Smooth muscle cell (in vitro differentiated cells): ENCODE measurements at regions not wholly inside any gene's neighbourhood (a gene's known extent, or its start where the extent isn't known, plus 50 kb on each side); places are given as distances from the start of the nearest gene placed in this dataset.

Experiments used
- DNase-seq: peaks from one replicate; lab custom pipeline; 2025; ENCODE audit not compliant: unreplicated experiment; lab: John Stamatoyannopoulos, UW
- H2AFZ ChIP-seq: fragments of 200-600 bp; sonication (generic); 2 replicates; pipeline ENCODE4 v1.6.0; 2016; ENCODE audit warnings: antibody characterized with exemption, low read depth, mild to moderate bottlenecking
- H3F3A ChIP-seq: fragments of 200-600 bp; sonication (generic); 2 replicates; pipeline ENCODE4 v1.6.0; 2017; ENCODE audit warnings: antibody characterized with exemption, low read depth
- H3K27ac ChIP-seq: fragments of 200-600 bp; sonication (generic); 2 replicates; pipeline ENCODE4 v1.5.1; 2016; ENCODE audit warnings: low read depth, mild to moderate bottlenecking
- H3K27me3 ChIP-seq: fragments of 200-600 bp; sonication (generic); 2 replicates; pipeline ENCODE4 v1.6.1; 2016; ENCODE audit warnings: low read depth, mild to moderate bottlenecking
- H3K36me3 ChIP-seq: fragments of 200-600 bp; sonication (generic); 2 replicates; pipeline ENCODE4 v1.5.1; 2016; ENCODE audit warnings: low read depth
- H3K4me1 ChIP-seq: fragments of 200-600 bp; sonication (generic); 2 replicates; pipeline ENCODE4 v1.5.1; 2016; ENCODE audit warnings: low read depth
- H3K4me2 ChIP-seq: fragments of 200-600 bp; sonication (generic); 2 replicates; pipeline ENCODE4 v1.6.0; 2016; ENCODE audit warnings: mild to moderate bottlenecking
- H3K4me3 ChIP-seq: fragments of 200-600 bp; sonication (generic); 2 replicates; pipeline ENCODE4 v1.5.1; 2016; ENCODE audit warnings: mild to moderate bottlenecking
- H3K79me2 ChIP-seq: fragments of 200-600 bp; sonication (generic); 2 replicates; pipeline ENCODE4 v1.6.0; 2016; ENCODE audit warnings: low read depth, mild to moderate bottlenecking
- H3K9ac ChIP-seq: fragments of 200-600 bp; sonication (generic); 2 replicates; pipeline ENCODE4 v1.6.0; 2016; ENCODE audit warnings: low read depth
- H3K9me3 ChIP-seq: fragments of 200-600 bp; sonication (generic); replicated peaks from 2 replicates; pipeline ENCODE4 v1.5.1; 2016; ENCODE audit warnings: low read depth
- H4K20me1 ChIP-seq: fragments of 200-600 bp; sonication (generic); 2 replicates; pipeline ENCODE4 v1.6.0; 2016; ENCODE audit warnings: low read depth
- WGBS: methylation state at CpG from one replicate; pipeline ENCODE4 v1.1.7; 2016; ENCODE audit warnings: low lambda C conversion rate; 5-methylcytosine and 5-hydroxymethylcytosine counted together
- TF ChIP-seq, protein P1 (sequence below): fragments of 200-600 bp; sonication (generic); IDR thresholded peaks from 2 replicates; pipeline ENCODE4 v1.5.1; 2017; ENCODE audit warnings: borderline replicate concordance, mild to moderate bottlenecking, antibody characterized with exemption; ENCODE audit not compliant: insufficient read depth, poor library complexity, severe bottlenecking

DNA sequence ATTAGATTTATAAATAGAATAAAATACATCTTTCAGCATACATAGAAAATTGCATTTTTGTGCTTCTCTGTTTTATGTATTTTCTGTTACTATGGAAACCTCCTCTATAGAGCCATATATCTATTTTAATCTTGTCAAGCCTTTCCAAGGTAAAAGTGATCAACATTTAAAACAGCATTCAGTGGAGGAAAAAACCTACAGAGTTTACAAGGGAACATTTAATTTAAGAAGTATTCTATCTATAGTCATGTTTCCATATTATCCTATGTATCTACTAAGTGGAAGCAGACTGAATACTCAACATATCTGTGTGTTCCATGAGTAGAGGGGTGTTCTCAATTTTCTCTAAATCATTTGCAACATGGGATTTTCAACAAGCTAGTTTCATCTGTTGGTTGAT is 791.4 kb downstream of the CDH18 start:
- TF ChIP-seq, protein P1, sequence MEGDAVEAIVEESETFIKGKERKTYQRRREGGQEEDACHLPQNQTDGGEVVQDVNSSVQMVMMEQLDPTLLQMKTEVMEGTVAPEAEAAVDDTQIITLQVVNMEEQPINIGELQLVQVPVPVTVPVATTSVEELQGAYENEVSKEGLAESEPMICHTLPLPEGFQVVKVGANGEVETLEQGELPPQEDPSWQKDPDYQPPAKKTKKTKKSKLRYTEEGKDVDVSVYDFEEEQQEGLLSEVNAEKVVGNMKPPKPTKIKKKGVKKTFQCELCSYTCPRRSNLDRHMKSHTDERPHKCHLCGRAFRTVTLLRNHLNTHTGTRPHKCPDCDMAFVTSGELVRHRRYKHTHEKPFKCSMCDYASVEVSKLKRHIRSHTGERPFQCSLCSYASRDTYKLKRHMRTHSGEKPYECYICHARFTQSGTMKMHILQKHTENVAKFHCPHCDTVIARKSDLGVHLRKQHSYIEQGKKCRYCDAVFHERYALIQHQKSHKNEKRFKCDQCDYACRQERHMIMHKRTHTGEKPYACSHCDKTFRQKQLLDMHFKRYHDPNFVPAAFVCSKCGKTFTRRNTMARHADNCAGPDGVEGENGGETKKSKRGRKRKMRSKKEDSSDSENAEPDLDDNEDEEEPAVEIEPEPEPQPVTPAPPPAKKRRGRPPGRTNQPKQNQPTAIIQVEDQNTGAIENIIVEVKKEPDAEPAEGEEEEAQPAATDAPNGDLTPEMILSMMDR, result no peak
- H3K27ac ChIP-seq, result no peak overlapping the region

DNA sequence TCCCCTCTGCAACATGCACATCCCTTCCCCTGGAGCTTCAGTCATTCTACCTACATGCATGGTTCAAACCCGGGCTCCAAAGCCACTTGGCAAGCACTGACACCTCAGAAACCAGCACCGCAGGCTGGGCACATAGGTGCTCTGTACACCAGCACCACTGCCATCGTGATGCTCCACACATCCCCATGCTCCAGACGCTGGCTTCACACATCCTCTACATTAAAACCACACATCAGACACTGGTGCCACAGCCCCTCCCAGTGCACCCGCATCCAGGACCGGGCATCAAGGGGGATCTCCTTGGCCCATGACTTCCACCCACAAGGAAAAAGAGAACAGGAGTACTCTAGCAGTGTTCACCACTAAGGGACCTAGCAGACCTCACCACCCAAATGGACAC is 787.7 kb downstream of the CDH18 start:
- Histone ChIP-seq H3K79me2 (no peaks in the 10 kb centered on the region), H3K9me3 (no peaks in the 10 kb centered on the region), H3K36me3 (no peaks in the 10 kb centered on the region), H2AFZ (no peak overlapping the region), H4K20me1 (no peaks in the 10 kb centered on the region), H3K4me3 (no peak overlapping the region), H3F3A (no peaks in the 10 kb centered on the region), H3K27me3 (no peaks in the 10 kb centered on the region), H3K4me2 (no peak overlapping the region), H3K4me1 (no peaks in the 10 kb centered on the region), H3K27ac (no peak overlapping the region), H3K9ac (no peak overlapping the region)
- DNase-seq, result no peak
- 90% methylated on average over 6 of the region's 6 CpGs for WGBS
- TF ChIP-seq, protein P1, result no peak

More for the DNA sequence above, 791.4 kb downstream of the CDH18 start:
- no peaks in the 10 kb centered on the region for H3K36me3 ChIP-seq
- no peak overlapping the region for H3K4me2 ChIP-seq
- H3K9ac ChIP-seq, result no peak overlapping the region
- no peak overlapping the region for H3K4me3 ChIP-seq
- no peaks in the 10 kb centered on the region for H3K27me3 ChIP-seq
- H3K4me1 ChIP-seq, result no peaks in the 10 kb centered on the region
- H3K79me2 ChIP-seq, result no peaks in the 10 kb centered on the region
- H3F3A ChIP-seq, result no peaks in the 10 kb centered on the region
- no peaks in the 10 kb centered on the region for H3K9me3 ChIP-seq
- no peak for DNase-seq
- H2AFZ ChIP-seq, result no peak overlapping the region
- no peaks in the 10 kb centered on the region for H4K20me1 ChIP-seq

DNA sequence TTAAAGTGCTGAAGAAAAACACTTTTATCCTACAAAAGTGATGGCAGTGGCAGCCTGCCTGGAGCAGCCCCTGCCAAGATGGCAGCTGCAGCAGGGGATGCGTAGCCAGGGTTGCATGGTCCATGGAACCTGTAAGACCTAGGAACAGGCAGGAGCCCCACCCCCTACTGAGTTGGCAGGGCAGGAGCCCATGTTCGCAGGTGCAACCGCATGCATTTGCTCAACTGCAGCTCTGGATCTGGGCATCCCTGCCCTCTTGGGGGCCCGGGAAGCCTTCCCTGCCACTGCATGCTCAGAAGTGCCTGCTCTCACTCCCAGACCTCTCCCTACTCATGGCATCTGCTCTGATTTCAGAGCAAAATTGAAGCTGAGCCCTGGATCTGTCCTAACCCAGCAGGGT is 779.6 kb downstream of the CDH18 start:
- no peaks in the 10 kb centered on the region for H3K27me3 ChIP-seq
- H3K36me3 ChIP-seq, result no peaks in the 10 kb centered on the region
- no peaks in the 10 kb centered on the region for H4K20me1 ChIP-seq
- H3F3A ChIP-seq, result no peaks in the 10 kb centered on the region
- DNase-seq, result no peak
- H2AFZ ChIP-seq, result no peak overlapping the region
- TF ChIP-seq, protein P1, result no peak
- 90% methylated on average over 4 of the region's 4 CpGs for WGBS
- no peaks in the 10 kb centered on the region for H3K9me3 ChIP-seq
- no peak overlapping the region for H3K27ac ChIP-seq
- H3K4me3 ChIP-seq, result no peak overlapping the region
- no peak overlapping the region for H3K4me2 ChIP-seq
- no peaks in the 10 kb centered on the region for H3K4me1 ChIP-seq
- no peaks in the 10 kb centered on the region for H3K79me2 ChIP-seq
- H3K9ac ChIP-seq, result no peak overlapping the region

DNA sequence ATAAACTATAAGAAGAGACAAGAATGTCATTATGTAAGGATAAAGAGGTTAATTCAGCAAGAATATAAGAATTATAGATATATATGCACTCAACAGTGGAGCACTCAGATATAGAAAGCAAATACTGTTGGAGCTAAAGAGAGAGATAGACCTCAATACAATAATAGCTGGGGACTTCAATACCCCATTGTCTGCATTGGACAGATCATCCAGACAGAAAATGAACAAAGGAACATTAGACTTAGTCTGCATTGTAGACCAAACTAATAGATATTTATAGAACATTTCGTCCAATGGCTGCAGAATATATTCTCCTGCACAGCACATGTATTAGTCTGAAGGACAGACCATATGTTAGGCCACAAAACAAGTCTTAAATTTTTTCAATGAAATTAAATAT is 777.1 kb downstream of the CDH18 start:
- no peaks in the 10 kb centered on the region for H3K9me3 ChIP-seq
- no peak overlapping the region for H3K4me3 ChIP-seq
- 80% methylated on average over 1 of the region's 1 CpG for WGBS
- no peaks in the 10 kb centered on the region for H3K79me2 ChIP-seq
- no peak overlapping the region for H2AFZ ChIP-seq
- TF ChIP-seq, protein P1, result no peak
- no peak overlapping the region for H3K9ac ChIP-seq
- no peaks in the 10 kb centered on the region for H4K20me1 ChIP-seq
- H3K27ac ChIP-seq, result no peak overlapping the region
- H3K4me2 ChIP-seq, result no peak overlapping the region
- no peaks in the 10 kb centered on the region for H3F3A ChIP-seq
- H3K27me3 ChIP-seq, result no peaks in the 10 kb centered on the region
- no peaks in the 10 kb centered on the region for H3K4me1 ChIP-seq
- no peak for DNase-seq
- no peaks in the 10 kb centered on the region for H3K36me3 ChIP-seq
